GM18868 (cell line): ENCODE measurements at regions not wholly inside any gene's neighbourhood (a gene's known extent, or its start where the extent isn't known, plus 50 kb on each side); places are given as distances from the start of the nearest gene placed in this dataset.
"Not testable (repeated sequence)": the region's sequence is repeated elsewhere in the genome, so short reads cannot be mapped to it uniquely, and the experiment has no call there.

ENCODE experiments used
- ATAC-seq: cut with Tn5 transposase; IDR thresholded peaks from one replicate; pipeline ENCODE4 v1.9.1; 2021; ENCODE audit warnings: mild to moderate bottlenecking, moderate library complexity; ENCODE audit not compliant: unreplicated experiment

GRCh38 chr13:64186071-64186470, 2770.4 kb upstream of the PCDH20 start:
- no peak for ATAC-seq

DNA sequence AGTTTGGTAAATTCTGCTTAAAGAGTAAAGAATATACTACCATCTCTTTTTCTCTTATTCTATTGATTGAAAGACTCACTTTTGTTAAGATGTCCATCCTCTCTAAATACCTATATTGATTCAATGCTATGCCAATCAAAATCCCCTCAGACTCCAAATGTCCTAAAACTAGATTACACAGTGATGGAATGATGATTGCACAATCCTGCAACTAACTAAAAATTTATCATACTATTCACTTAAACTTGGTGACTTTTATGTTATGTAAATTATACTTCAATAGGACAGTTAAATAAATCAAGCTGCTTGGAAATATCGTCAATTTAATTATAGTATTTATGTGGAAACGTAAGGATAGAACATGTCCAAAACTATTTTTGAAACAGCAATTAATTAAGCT, 2765.1 kb upstream of the PCDH20 start:
- no peak for ATAC-seq

- ATAC-seq, result no peak
Observed at GRCh38 chr13:64165826-64166225, 2750.2 kb upstream of the PCDH20 start.

- ATAC-seq, result no peak
Observed at GRCh38 chr13:64164435-64164834, 2748.8 kb upstream of the PCDH20 start.

GRCh38 chr13:64160479-64160878, 2744.8 kb upstream of the PCDH20 start:
- ATAC-seq, result no peak

GRCh38 chr13:64158908-64159307, 2743.3 kb upstream of the PCDH20 start:
- ATAC-seq, result no peak

GRCh38 chr13:64154514-64154913, 2738.9 kb upstream of the PCDH20 start:
- ATAC-seq, result no peak

- no peak for ATAC-seq
Observed at GRCh38 chr13:64130600-64130999, 2715.0 kb upstream of the PCDH20 start.

DNA sequence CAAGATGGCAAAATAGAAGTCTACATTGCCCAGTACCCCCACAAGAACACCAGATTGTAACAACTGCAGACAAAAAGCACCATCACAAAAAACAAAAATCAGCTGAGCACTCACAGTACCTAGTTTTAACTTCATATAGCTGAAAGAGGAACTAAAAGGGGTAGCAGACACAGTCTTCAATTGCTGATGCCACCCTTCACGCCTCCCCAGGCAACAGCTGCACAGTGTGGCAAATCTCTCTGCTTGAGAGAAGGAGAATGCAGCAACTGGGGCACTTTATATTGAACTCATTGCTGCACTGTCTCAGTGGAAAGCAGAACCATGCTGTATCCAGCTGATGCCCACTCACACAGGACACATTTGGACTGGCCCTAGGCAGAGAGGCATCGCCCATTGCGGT, 2714.5 kb upstream of the PCDH20 start:
- no peak for ATAC-seq

DNA sequence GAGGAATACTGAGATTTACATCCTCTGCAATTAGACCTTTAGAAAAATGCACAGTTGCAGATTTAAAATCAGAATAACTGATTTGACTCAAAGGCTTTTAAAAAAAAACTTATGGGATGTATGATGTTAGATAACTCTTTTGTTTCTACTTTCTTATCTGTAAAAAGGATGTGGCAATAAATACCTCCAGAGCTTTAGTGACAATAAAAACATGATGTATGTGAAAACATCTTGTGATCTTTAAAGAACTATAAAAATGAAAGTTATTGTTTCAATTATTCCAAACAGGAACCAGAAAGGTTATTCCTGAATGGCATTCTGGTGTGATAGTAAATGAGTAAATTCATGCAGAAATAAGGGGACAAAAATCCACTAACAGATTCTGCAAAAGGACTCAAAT, 2712.2 kb upstream of the PCDH20 start:
- no peak for ATAC-seq

- ATAC-seq, result no peak
Observed at GRCh38 chr13:64127192-64127591, 2711.5 kb upstream of the PCDH20 start.

DNA sequence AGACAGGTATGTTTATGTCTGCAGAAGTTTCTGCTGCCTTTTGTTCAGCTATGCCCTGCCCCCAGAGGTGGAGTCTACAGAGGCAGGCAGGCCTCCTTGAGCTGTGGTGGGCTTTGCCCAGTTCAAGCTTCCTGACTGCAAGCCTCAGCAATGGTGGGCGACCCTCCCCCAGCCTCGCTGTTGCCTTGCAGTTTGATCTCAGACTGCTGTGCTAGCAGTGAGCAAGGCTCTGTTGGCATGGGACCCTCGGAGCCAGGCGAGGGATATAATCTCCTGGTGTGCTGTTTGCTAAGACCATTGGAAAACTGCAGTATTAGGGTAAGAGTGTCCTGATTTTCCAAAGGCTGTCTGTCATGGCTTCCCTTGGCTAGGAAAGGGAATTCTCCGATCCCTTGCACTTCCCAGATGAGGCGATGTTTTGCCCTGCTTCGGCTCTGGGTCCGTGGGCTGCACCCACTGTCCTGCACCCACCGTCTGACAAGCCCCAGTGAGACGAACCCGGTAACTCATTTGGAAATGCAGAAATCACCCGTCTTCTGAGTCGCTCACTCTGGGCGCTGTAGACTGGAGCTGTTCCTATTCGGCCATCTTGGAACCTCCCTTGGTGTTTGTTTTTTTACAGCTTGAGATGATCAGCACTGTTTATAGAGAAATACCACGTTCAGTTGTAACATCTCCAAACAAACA, 2705.5 kb upstream of the PCDH20 start:
- not testable (repeated sequence) for ATAC-seq

DNA sequence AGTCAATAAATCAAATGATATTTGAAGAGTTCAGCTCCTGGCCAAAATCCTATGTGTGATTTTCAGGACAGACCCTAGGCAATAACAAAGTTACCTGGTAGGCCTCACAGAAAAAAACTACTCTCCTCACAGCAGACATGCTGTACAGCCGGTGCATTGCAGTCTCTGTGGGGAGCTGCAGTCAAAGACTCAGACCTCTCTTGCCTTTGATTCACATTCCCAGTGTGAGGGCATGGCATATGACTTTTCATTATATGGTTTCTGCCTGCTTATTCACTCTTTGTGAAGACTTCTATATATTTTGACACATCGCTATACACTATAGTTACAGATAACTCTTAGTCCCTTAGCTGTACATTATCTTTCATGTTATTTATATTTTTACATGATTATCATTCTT, 2684.3 kb upstream of the PCDH20 start:
- no peak for ATAC-seq

DNA sequence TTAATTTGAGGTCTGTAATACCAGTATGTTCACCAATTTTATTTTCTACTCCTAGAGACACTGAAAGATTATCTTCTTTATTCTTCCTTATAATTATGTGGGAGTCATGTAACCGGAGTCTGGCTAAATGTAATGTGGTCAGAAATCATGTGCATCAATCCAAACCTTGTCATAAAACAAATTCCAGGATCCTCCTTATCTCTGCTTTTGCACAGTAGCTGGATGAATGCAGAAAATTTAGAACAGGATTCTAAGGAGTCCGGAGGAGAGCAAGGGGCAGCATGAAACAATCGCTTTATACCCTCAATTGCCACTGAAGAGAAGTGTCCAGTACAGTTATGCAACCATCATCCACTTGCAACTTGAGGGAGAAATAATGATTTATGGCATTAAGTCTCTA, 2674.7 kb upstream of the PCDH20 start:
- no peak for ATAC-seq

DNA sequence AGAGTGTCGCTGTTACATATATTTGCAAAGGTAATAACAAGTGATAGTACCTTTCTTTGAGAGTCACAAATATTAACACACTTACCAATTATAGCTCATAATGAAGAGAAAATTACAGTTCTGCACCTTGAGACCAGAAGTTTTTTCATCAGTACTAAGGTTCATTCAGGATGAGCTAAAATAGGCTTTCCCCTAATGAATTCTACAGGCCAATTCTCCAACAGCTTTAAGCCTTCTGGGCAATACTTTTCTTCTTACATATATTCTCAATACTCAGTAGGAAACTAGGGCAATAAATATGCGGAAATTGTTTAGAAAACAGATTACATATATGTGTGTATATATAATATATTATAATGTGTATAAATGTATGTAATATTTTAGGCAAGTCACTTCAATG, 2672.8 kb upstream of the PCDH20 start:
- no peak for ATAC-seq

DNA sequence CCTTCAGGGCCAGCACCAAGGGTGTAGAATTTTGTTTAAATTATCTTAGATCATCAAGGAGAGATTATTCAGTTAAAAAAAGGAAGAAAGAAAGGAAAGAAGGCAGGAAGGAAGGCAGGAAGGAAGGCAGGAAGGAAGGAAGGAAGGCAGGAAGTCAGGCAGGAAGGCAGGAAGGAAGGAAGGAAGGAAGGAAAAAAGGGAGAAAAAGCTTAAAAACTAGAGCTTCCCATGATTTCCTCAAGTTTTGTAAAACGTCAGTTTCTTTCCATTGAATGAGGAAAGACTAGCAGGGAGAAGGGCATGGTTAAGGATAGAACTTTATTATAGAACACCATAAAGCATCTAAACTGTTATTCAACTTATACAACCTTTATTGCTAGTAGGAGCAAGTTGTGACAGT, 2672.0 kb upstream of the PCDH20 start:
- ATAC-seq, result no peak

DNA sequence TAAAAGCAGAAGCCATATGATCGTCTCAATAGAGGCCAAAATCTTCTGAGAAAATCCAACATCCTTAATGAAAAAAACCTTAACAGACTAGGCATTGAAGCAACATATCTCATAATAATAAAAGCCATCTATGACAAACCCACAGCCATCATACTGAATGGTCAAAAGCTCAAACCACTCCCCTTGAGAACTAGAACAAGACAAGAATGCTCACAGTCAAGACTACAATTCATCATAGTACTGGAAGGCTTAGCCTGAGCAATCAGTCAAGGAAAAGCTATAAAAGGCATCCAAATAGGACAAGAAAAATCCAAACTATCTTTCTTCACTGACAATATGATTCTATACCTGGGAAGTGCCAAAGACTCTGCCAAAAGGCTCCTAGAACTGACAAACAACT, 2668.2 kb upstream of the PCDH20 start:
- no peak for ATAC-seq

- no peak for ATAC-seq
Observed at GRCh38 chr13:64083396-64083795, 2667.7 kb upstream of the PCDH20 start.

GRCh38 chr13:64078480-64078936, 2662.9 kb upstream of the PCDH20 start:
- ATAC-seq, result no peak

GRCh38 chr13:64078025-64078424, 2662.4 kb upstream of the PCDH20 start:
- ATAC-seq, result no peak

DNA sequence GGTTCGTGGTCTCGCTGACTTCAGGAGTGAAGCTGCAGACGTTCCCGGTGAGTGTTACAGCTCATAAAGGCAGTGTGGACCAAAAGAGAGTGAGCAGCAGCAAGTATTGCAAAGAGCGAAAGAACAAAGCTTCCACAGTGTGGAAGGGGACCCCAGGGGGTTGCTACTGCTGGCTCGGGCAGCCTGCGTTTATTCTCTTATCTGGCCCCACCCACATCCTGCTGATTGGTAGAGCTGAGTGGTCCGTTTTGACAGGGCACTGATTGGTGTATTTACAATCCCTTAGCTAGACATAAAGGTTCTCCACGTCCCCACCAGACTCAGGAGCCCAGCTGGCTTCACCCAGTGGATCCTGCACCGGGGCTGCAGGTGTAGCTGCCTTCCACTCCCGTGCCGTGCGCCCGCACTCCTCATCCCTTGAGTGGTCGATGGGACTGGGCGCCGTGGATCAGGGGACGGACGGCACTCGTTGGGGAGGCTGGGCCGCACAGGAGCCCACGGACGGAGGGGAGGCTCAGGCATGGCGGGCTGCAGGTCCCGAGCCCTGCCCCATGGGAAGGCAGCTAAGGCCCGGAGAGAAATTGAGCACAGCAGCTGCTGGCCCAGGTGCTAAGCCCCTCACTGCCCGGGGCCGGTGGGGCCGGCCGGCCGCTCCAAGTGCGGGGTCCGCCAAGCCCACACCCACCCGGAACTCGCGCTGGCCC, 2661.6 kb upstream of the PCDH20 start:
- ATAC-seq, result not testable (repeated sequence)

DNA sequence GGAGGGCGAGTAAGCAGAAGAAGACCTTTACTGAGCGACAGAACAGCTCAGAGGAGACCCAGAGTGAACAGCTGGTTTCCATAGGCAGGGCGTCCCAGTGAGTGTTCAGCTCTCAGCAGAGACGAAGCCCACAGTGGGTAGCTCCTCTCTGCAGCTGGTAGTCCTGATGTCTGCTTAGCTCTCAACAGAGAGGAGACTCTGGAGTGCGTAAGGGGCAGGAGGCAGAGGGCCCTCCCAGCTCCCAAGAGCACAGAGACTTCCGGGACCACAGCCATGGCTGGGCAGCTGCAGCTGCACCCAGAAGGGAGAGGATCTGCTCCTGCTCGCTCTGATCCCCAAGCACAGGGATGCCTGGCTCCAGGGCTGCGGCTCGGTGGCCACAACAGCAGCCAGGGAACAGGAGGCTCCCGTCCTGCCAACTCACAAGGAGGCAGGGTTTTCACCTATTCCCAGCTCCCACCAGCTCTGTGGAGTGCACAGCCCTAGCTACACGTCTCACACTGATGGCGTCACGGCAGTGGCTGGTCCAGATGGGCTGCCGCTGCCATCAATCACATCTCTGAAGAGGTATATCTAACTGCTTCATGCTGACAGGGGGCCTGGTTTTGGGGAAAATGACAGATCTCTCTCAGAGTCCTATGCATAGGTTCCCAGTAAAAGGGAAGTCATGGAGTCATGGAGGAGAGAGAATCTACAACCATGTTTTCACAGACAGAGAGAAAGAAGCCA, 2660.1 kb upstream of the PCDH20 start:
- ATAC-seq, result no peak
